Omental fat pad (tissue), 3 donors: ENCODE measurements at regions not wholly inside any gene's neighbourhood (a gene's known extent, or its start where the extent isn't known, plus 50 kb on each side); places are given as distances from the start of the nearest gene placed in this dataset.

Experiments used
- ATAC-seq: fragments of 150-250 bp; one replicate; pipeline ENCODE4 v1.9.1; 2016; ENCODE audit warnings: mild to moderate bottlenecking, moderate library complexity; ENCODE audit not compliant: low FRiP score
- DNase-seq: peaks from one replicate; pipeline ENCODE4 v3.0.0-alpha.2; 2019; ENCODE audit warnings: low spot score
- TF ChIP-seq, protein P1 (sequence below), 3 donors: fragments of 450-650 bp; IDR thresholded peaks; one replicate each; pipeline ENCODE4 v1.5.1; 2016 to 2017; ENCODE audit warnings: antibody characterized with exemption in 3 of 3, mild to moderate bottlenecking in 3 of 3, moderate library complexity in 2 of 3

GRCh38 chr14:21891921-21892320 lies 218.3 kb upstream of the OR4E1 start:
- ATAC-seq (no peak), DNase-seq (no peak)
- TF ChIP-seq, protein P1, sequence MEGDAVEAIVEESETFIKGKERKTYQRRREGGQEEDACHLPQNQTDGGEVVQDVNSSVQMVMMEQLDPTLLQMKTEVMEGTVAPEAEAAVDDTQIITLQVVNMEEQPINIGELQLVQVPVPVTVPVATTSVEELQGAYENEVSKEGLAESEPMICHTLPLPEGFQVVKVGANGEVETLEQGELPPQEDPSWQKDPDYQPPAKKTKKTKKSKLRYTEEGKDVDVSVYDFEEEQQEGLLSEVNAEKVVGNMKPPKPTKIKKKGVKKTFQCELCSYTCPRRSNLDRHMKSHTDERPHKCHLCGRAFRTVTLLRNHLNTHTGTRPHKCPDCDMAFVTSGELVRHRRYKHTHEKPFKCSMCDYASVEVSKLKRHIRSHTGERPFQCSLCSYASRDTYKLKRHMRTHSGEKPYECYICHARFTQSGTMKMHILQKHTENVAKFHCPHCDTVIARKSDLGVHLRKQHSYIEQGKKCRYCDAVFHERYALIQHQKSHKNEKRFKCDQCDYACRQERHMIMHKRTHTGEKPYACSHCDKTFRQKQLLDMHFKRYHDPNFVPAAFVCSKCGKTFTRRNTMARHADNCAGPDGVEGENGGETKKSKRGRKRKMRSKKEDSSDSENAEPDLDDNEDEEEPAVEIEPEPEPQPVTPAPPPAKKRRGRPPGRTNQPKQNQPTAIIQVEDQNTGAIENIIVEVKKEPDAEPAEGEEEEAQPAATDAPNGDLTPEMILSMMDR (IDR thresholded peaks at IDR 0.05): no peak

GRCh38 chr14:21884995-21885394 lies 211.4 kb upstream of the OR4E1 start:
- ATAC-seq: no peak
- TF ChIP-seq, protein P1 (IDR thresholded peaks at IDR 0.05): no peak

DNA sequence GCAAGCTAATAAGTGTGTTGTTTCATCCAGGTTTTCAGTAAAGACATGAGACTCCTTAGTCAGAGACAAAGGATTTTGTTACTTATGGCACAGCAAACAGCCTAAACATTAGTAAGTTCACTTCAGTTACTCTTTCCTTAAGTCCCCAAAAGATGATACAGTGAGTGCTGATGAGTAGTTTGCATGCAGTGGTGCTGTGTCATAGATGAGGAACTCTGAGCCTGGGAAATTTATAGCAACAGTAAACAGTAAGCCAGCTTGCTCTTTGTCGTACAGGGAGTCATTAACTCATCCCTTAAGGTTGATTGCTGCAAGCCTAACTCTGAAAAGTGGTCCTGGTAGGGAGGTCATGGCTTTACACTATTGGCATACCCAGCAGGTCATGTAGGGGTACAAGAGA lies 208.6 kb upstream of the OR4E1 start:
- TF ChIP-seq, protein P1 (IDR thresholded peaks at IDR 0.05): no peak
- no peak for ATAC-seq
- DNase-seq: no peak

More at GRCh38 chr14:21884995-21885394, 211.4 kb upstream of the OR4E1 start:
- DNase-seq: no peak

DNA sequence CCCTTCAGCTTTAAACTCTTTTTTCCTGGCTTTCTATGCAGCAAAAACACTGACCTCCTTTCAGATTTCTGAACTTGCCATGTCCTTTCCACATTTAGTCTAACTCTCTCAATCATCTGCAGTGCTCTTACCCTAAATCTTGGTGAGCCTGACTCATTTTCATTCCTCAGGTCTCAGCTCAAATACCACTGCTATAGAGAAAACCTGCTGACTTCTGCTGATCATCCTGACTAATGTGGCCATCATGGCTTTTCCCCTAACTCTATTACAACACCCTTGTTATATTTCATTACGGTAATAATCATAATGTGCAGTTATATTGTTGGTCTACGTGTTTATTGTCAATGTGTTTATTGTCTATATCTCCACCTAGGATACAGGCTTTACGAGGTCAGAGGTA lies 207.3 kb upstream of the OR4E1 start:
- TF ChIP-seq, protein P1 (IDR thresholded peaks at IDR 0.05): no peak
- no peak for DNase-seq
- no peak for ATAC-seq

DNA sequence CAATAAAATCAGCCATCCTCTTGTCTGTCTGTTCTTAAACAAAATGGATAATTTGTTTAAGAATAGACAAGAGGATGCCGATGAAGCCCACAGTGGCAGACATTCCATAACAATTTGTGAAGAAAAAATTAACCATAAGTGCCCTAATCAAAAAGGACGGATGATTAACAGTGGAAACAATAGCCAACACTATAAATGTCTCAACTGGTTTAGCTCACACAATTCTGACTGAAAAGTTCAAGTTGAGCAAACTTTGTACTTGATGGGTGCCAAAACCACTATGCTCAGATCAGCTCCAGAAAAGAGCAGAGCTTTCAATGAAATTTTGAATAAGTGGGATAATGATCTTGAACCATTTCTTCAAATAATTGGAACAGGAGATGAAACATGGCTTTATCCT lies 202.2 kb upstream of the OR4E1 start:
- DNase-seq (no peak), ATAC-seq (no peak)
- TF ChIP-seq, protein P1 (IDR thresholded peaks at IDR 0.05): no peak

DNA sequence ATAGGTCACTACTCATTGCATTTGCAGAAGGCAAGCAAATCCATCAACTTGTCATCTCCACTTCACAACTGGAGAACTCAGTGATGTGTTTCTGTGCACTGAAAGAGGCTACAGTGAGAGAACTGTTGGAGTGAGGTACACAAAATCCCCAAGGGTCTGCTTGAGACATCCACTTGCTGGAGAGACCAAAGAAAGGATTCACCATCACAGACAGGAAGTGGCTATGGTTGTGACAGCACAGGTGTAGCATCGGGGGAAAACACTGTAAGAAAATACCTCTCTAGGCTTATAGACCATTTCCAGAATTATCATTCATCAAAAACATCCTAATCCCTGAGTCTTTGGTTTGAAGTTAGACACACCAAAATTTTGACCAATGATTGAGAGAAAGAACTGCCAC lies 201.3 kb upstream of the OR4E1 start:
- DNase-seq (no peak), ATAC-seq (no peak)
- TF ChIP-seq, protein P1 (IDR thresholded peaks at IDR 0.05): no peak

- ATAC-seq: no peak
- DNase-seq: no peak
- TF ChIP-seq, protein P1 (IDR thresholded peaks at IDR 0.05): no peak
These were observed 200.5 kb upstream of the OR4E1 start for GRCh38 chr14:21874167-21874566.
